Liver (tissue), 3 donors: ENCODE measurements at regions not wholly inside any gene's neighbourhood (a gene's known extent, or its start where the extent isn't known, plus 50 kb on each side); places are given as distances from the start of the nearest gene placed in this dataset.

Experiments used
- EGR1 ChIP-seq, 2 donors: IDR thresholded peaks; 2 replicates each; pipeline ENCODE4 v1.6.1; 2016 to 2018; ENCODE audit warnings: antibody characterized with exemption in 2 of 2, low read depth in 2 of 2
- GABPA ChIP-seq, 2 donors: IDR thresholded peaks in 1 of 2; conservative IDR thresholded peaks in 1 of 2; 2 replicates each; pipeline ENCODE4 v1.6.1; 2016; ENCODE audit warnings: antibody characterized with exemption in 2 of 2, mild to moderate bottlenecking in 1 of 2, moderate library complexity in 1 of 2
- HNF4G ChIP-seq: IDR thresholded peaks from 2 replicates; pipeline ENCODE4 v1.6.1; 2016; ENCODE audit warnings: antibody characterized with exemption
- JUND ChIP-seq, 2 donors: IDR thresholded peaks; 2 replicates each; pipeline ENCODE4 v1.6.1; 2016; ENCODE audit warnings: antibody characterized with exemption in 2 of 2
- RAD21 ChIP-seq, 2 donors: IDR thresholded peaks; 2 replicates each; pipeline ENCODE4 v1.6.1; 2016; ENCODE audit warnings: antibody characterized with exemption in 2 of 2, mild to moderate bottlenecking in 2 of 2
- RXRA ChIP-seq, 2 donors: IDR thresholded peaks; 2 replicates each; pipeline ENCODE4 v1.6.1; 2017 to 2018; ENCODE audit warnings: antibody characterized with exemption in 2 of 2, mild to moderate bottlenecking in 1 of 2
- SP1 ChIP-seq: IDR thresholded peaks from 2 replicates; pipeline ENCODE4 v1.6.1; 2018; ENCODE audit warnings: antibody characterized with exemption, mild to moderate bottlenecking
- TAF1 ChIP-seq: conservative IDR thresholded peaks from 2 replicates; pipeline ENCODE4 v1.6.1; 2016; ENCODE audit warnings: antibody characterized with exemption, mild to moderate bottlenecking
- YY1 ChIP-seq: IDR thresholded peaks from 2 replicates; pipeline ENCODE4 v1.6.1; 2016; ENCODE audit warnings: antibody characterized with exemption, mild to moderate bottlenecking
- TF ChIP-seq, protein P1 (sequence below): IDR thresholded peaks from 2 replicates; pipeline ENCODE4 v1.6.1; 2016; ENCODE audit warnings: antibody characterized with exemption, mild to moderate bottlenecking
- TF ChIP-seq, protein P2 (sequence below): fragments of 150-350 bp; IDR thresholded peaks from 2 replicates; pipeline ENCODE4 v1.5.1; 2017; ENCODE audit warnings: improper control_type of control experiment, low read depth, low read length; ENCODE audit not compliant: missing input control
- TF ChIP-seq, protein P3 (sequence below): IDR thresholded peaks from 2 replicates; pipeline ENCODE4 v1.6.1; 2016; ENCODE audit warnings: antibody characterized with exemption
- TF ChIP-seq, protein P4 (sequence below): IDR thresholded peaks from 2 replicates; pipeline ENCODE4 v1.6.1; 2016; ENCODE audit warnings: antibody characterized with exemption
- donor health status: healthy.
- donor health status: healthy.

DNA sequence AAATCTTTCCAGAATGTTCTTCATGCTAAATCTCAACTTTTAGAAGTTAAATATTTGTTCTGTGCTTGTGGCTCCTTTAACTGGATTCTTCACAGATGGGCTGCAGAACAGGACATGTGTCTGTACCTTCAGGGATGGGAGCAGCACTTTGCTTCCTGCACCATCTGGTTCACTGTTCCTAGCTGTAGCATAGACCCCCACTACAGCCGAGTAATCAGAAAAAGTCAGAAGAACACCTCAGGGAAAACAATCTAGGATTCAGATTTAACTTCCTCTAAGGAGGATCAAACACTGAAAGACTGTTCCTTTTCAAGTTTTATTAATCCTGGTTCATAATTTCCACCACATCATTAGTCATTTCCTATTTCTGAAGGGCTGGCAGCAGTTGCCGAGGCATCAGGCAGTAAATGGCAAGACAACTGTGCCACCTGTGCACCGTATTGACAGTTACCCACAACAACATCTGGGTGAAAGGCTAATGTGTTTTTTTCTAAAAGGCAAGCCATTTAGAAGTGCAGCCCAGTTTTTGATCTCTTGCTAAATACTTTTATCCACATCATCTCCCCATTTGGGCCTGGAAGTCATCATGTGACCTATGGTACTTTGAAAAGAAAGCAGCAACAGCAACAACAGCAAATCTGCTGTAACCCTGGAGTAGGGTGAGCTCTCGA is 212.8 kb upstream of the BMP4 start:
- TF ChIP-seq, protein P1, sequence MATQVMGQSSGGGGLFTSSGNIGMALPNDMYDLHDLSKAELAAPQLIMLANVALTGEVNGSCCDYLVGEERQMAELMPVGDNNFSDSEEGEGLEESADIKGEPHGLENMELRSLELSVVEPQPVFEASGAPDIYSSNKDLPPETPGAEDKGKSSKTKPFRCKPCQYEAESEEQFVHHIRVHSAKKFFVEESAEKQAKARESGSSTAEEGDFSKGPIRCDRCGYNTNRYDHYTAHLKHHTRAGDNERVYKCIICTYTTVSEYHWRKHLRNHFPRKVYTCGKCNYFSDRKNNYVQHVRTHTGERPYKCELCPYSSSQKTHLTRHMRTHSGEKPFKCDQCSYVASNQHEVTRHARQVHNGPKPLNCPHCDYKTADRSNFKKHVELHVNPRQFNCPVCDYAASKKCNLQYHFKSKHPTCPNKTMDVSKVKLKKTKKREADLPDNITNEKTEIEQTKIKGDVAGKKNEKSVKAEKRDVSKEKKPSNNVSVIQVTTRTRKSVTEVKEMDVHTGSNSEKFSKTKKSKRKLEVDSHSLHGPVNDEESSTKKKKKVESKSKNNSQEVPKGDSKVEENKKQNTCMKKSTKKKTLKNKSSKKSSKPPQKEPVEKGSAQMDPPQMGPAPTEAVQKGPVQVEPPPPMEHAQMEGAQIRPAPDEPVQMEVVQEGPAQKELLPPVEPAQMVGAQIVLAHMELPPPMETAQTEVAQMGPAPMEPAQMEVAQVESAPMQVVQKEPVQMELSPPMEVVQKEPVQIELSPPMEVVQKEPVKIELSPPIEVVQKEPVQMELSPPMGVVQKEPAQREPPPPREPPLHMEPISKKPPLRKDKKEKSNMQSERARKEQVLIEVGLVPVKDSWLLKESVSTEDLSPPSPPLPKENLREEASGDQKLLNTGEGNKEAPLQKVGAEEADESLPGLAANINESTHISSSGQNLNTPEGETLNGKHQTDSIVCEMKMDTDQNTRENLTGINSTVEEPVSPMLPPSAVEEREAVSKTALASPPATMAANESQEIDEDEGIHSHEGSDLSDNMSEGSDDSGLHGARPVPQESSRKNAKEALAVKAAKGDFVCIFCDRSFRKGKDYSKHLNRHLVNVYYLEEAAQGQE: no peak
- TF ChIP-seq YY1 (no peak), RXRA (IDR thresholded peaks at IDR 0.05) (no peak), TAF1 (no peak), EGR1 (IDR thresholded peaks at IDR 0.05; ENCODE audit: low read depth in 2 of 2) (no peak), SP1 (peak; percentile 15), GABPA (IDR thresholded peaks at IDR 0.05 in 1 of 2, conservative IDR thresholded peaks at IDR 0.05 in 1 of 2) (no peak), JUND (IDR thresholded peaks at IDR 0.05) (no peak), RAD21 (IDR thresholded peaks at IDR 0.05) (no peak), HNF4G (no peak)
- TF ChIP-seq, protein P2, sequence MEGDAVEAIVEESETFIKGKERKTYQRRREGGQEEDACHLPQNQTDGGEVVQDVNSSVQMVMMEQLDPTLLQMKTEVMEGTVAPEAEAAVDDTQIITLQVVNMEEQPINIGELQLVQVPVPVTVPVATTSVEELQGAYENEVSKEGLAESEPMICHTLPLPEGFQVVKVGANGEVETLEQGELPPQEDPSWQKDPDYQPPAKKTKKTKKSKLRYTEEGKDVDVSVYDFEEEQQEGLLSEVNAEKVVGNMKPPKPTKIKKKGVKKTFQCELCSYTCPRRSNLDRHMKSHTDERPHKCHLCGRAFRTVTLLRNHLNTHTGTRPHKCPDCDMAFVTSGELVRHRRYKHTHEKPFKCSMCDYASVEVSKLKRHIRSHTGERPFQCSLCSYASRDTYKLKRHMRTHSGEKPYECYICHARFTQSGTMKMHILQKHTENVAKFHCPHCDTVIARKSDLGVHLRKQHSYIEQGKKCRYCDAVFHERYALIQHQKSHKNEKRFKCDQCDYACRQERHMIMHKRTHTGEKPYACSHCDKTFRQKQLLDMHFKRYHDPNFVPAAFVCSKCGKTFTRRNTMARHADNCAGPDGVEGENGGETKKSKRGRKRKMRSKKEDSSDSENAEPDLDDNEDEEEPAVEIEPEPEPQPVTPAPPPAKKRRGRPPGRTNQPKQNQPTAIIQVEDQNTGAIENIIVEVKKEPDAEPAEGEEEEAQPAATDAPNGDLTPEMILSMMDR: no peak
- TF ChIP-seq, protein P3, sequence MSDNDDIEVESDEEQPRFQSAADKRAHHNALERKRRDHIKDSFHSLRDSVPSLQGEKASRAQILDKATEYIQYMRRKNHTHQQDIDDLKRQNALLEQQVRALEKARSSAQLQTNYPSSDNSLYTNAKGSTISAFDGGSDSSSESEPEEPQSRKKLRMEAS: no peak
- TF ChIP-seq, protein P4, sequence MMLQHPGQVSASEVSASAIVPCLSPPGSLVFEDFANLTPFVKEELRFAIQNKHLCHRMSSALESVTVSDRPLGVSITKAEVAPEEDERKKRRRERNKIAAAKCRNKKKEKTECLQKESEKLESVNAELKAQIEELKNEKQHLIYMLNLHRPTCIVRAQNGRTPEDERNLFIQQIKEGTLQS: no peak
